HG03521 (cell line): ENCODE measurements at regions not wholly inside any gene's neighbourhood (a gene's known extent, or its start where the extent isn't known, plus 50 kb on each side); places are given as distances from the start of the nearest gene placed in this dataset.
A peak's percentile ranks its signal among the peaks of the same experiment; 100 is the strongest.

Experiments used
- ATAC-seq: cut with Tn5 transposase; IDR thresholded peaks from one replicate; pipeline ENCODE4 v1.9.1; 2021; ENCODE audit warnings: mild to moderate bottlenecking, moderate library complexity; ENCODE audit not compliant: unreplicated experiment

- no peak for ATAC-seq
These were observed 439.7 kb downstream of the CCSER2 start for GRCh38 chr10:84768132-84768531.

- no peak for ATAC-seq
These were observed 442.4 kb downstream of the CCSER2 start for GRCh38 chr10:84770824-84771223.

- ATAC-seq = peak; percentile 75
These were observed 455.0 kb downstream of the CCSER2 start for GRCh38 chr10:84783386-84783785.

- no peak for ATAC-seq
These were observed 455.5 kb downstream of the CCSER2 start for GRCh38 chr10:84783909-84784308.

GRCh38 chr10:84784749-84785148 is 456.4 kb downstream of the CCSER2 start:
- ATAC-seq = no peak

- ATAC-seq = no peak
These were observed 460.6 kb downstream of the CCSER2 start for GRCh38 chr10:84789026-84789425.

- ATAC-seq = no peak
These were observed 469.9 kb downstream of the CCSER2 start for GRCh38 chr10:84798312-84798711.

GRCh38 chr10:84801156-84801555 is 472.8 kb downstream of the CCSER2 start:
- no peak for ATAC-seq

- no peak for ATAC-seq
These were observed 473.5 kb downstream of the CCSER2 start for GRCh38 chr10:84801916-84802315.

- ATAC-seq = no peak
These were observed 476.8 kb downstream of the CCSER2 start for GRCh38 chr10:84805149-84805548.

- ATAC-seq = no peak
These were observed 482.7 kb downstream of the CCSER2 start for GRCh38 chr10:84811113-84811512.

- ATAC-seq = no peak
These were observed 490.6 kb downstream of the CCSER2 start for GRCh38 chr10:84818961-84819360.

- no peak for ATAC-seq
These were observed 491.7 kb downstream of the CCSER2 start for GRCh38 chr10:84820120-84820519.

- no peak for ATAC-seq
These were observed 492.2 kb downstream of the CCSER2 start for GRCh38 chr10:84820596-84820995.

- no peak for ATAC-seq
These were observed 494.7 kb downstream of the CCSER2 start for GRCh38 chr10:84822931-84823630.

GRCh38 chr10:84824525-84824924 is 496.1 kb downstream of the CCSER2 start:
- ATAC-seq = no peak

- ATAC-seq = no peak
These were observed 496.9 kb downstream of the CCSER2 start for GRCh38 chr10:84825330-84825729.

- no peak for ATAC-seq
These were observed 498.3 kb downstream of the CCSER2 start for GRCh38 chr10:84826704-84827103.

- no peak for ATAC-seq
These were observed 500.7 kb downstream of the CCSER2 start for GRCh38 chr10:84829131-84829530.

- ATAC-seq = no peak
These were observed 508.8 kb downstream of the CCSER2 start for GRCh38 chr10:84837041-84837812.

GRCh38 chr10:84837877-84838276 is 509.5 kb downstream of the CCSER2 start:
- ATAC-seq = no peak

GRCh38 chr10:84838851-84839250 is 510.5 kb downstream of the CCSER2 start:
- no peak for ATAC-seq
